ENCODE measurements at regions not wholly inside any gene's neighbourhood (a gene's known extent, or its start where the extent isn't known, plus 50 kb on each side); places are given as distances from the start of the nearest gene placed in this dataset.

- no peak for DNase-seq (ENCODE audit: low read depth)
- no peak for TF ChIP-seq CTCF (IDR thresholded peaks at IDR 0.05; ENCODE audit: low read depth, low read length, missing control alignments)
- in situ Hi-C loops (cut with HindIII; ENCODE audit: low sequenced_read_pairs) = no loop called here
- H3K4me3 ChIP-seq (ENCODE audit: low read depth, low read length) = no peak overlapping the region
Measured at GRCh38 chr20:57970856-57971255, 257.6 kb downstream of the ANKRD60 start.

GRCh38 chr20:57970116-57970515, 258.3 kb downstream of the ANKRD60 start:
- no peak for TF ChIP-seq CTCF (IDR thresholded peaks at IDR 0.05; ENCODE audit: low read depth, low read length, missing control alignments)
- H3K4me3 ChIP-seq (ENCODE audit: low read depth, low read length) = no peak overlapping the region
- in situ Hi-C loops (cut with HindIII; ENCODE audit: low sequenced_read_pairs) = no loop called here
- no peak for DNase-seq (ENCODE audit: low read depth)

GRCh38 chr20:57968120-57968519, 258.3 kb upstream of the PMEPA1 start:
- H3K4me3 ChIP-seq (ENCODE audit: low read depth, low read length) = no peak overlapping the region
- in situ Hi-C loops (cut with HindIII; ENCODE audit: low sequenced_read_pairs) = no loop called here
- no peak for DNase-seq (ENCODE audit: low read depth)
- no peak for TF ChIP-seq CTCF (IDR thresholded peaks at IDR 0.05; ENCODE audit: low read depth, low read length, missing control alignments)

GRCh38 chr20:57967364-57967763, 257.5 kb upstream of the PMEPA1 start:
- no peak overlapping the region for H3K4me3 ChIP-seq (ENCODE audit: low read depth, low read length)
- in situ Hi-C loops (cut with HindIII; ENCODE audit: low sequenced_read_pairs) = no loop called here
- TF ChIP-seq CTCF (IDR thresholded peaks at IDR 0.05; ENCODE audit: low read depth, low read length, missing control alignments) = no peak
- DNase-seq (ENCODE audit: low read depth) = no peak

- in situ Hi-C loops (cut with HindIII; ENCODE audit: low sequenced_read_pairs) = no loop called here
Measured at GRCh38 chr20:57966620-57967019, 256.8 kb upstream of the PMEPA1 start.

GRCh38 chr20:57965441-57965840, 255.6 kb upstream of the PMEPA1 start:
- no peak for TF ChIP-seq CTCF (IDR thresholded peaks at IDR 0.05; ENCODE audit: low read depth, low read length, missing control alignments)
- no peak for DNase-seq (ENCODE audit: low read depth)
- no peak overlapping the region for H3K4me3 ChIP-seq (ENCODE audit: low read depth, low read length)
- in situ Hi-C loops (cut with HindIII; ENCODE audit: low sequenced_read_pairs) = no loop called here

More at GRCh38 chr20:57966620-57967019, 256.8 kb upstream of the PMEPA1 start:
- DNase-seq (ENCODE audit: low read depth) = no peak
- no peak overlapping the region for H3K4me3 ChIP-seq (ENCODE audit: low read depth, low read length)
- no peak for TF ChIP-seq CTCF (IDR thresholded peaks at IDR 0.05; ENCODE audit: low read depth, low read length, missing control alignments)

All from astrocyte of the cerebellum (primary cell).